CD4-positive, alpha-beta T cell treated with Interleukin-4 for 1 hour (primary cell): ENCODE measurements at regions not wholly inside any gene's neighbourhood (a gene's known extent, or its start where the extent isn't known, plus 50 kb on each side); places are given as distances from the start of the nearest gene placed in this dataset.
"Not testable (repeated sequence)": the region's sequence is repeated elsewhere in the genome, so short reads cannot be mapped to it uniquely, and the experiment has no call there.

ENCODE experiments used
- DNase-seq, 2 donors: peaks; one replicate each; pipeline ENCODE4 v3.0.0-alpha.2; 2020 to 2022

DNA sequence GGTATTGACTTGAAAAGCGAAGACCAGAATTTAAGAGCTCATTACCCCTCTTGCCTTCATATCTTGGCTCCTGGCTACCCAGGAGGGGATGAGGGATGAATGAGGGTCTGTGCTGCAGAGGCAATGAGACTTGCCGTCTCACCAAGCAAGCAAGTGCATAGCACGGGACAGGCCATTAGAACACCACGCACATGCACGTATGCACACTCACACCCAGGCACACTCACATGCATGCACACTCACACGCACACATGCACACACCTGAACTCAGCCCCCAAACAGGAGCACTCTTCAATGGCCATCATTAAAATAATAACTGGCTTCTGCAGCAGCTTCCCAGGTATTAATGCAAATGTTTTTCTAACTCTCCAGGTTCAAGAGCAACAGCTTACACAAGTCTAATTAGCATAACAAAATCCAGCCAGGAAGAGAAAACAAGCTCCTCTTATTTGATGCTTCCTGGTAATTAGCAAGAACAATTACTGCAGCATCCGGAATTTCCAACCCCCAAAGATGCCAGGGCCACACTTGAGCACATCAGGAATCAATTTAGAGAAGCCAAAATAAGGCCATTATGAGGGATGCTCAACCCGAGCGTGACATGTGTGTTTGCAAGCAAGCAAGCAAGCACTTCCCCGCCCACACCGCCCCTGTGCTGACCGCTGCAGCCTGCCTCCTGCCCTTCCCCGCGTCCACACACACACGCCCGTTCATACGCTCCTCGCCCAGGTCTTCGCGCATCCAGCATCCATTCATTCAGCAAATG is 171.6 kb upstream of the TNRC6C start:
- DNase-seq = no peak

DNA sequence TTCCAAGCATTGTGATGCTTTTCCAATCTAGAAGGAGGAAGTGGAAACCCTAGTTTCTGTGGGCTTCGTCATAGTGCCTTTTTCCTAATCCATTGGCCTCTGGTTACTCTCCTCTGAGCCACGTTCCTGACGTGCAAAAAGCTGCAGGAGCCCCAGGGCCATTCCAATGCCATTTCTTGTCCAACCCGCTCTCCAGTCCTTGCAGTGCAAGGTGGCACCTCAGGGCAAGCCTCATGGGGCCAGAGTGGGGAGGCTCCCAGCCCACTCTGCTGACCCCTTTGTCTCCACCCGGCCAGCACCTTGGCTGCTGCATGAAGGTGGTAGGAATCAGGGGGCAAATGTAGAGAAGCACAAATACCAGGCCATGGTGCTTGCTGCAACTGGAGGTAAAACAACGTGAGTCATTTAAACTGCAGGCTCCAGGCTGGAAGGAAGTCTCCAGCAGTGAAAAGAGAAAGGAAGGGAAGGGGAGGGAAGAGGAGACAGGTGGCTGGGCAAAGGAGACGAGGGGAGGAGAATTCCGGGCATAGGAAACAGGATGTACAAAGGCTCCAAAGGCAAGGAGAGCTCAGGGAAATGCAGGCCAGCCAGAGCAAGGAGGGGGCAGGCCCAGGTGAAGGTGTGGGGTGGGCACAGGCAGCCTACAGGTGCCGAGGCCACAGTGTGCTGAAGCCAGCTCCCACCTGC is 168.2 kb upstream of the TNRC6C start:
- DNase-seq = no peak

DNA sequence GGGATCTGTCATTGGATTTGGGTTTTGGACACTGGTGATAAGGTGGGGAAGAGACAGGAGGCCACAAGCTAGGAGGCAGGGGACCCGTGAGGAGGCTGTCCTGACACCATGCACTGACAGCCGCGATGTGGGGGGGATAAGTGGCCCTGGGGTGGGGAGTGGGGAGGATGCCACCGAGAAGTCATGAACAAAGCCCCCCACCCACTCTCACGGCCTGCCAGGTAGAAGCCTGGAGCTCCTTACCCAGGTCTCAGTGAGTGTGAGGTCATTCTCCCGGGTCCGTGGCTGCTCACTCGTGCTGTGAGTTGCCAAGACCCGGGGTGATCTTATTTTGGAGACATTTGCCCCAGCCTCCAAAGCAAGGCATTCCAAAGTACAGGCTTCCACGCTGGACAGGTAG is 165.9 kb upstream of the TNRC6C start:
- no peak for DNase-seq

DNA sequence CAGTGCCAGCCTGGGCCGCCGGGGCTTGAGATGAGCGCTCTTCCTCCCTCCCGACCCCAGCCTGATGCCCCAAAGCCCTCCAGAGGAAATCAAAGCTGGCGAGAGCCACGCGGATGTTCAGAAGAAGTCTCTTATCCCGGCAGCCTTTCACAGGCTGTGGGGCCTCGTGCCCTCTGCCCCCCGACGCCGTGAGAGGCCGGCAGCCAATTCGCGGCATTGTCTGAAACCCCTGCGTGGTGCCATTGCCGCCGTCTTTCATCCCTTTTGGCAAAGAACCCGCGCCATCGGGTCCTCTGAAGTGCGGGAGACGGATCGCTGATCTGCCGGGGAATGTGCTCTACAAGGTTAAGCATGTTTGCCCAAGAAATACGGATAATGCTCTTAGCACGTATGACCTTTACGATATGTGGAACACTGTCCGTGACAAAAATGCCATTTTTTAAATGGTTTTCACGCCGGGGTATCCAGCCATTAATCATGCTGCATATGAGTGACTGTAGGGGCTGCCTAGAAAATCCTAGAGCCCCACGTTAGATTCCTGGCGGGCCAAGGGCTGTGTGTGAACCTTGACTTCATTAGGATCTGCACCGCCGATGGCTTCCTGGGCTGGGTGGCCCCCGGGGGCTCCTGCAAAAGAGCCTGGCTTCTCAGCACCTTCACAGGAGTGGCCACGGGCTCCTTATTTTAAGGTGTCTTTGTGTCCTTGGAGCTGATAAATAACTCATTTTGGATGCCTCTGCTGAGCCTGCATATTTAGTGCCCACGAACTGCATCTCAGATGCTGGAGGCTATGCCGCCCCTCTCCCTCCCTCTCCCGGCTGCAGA is 165.1 kb upstream of the TNRC6C start:
- DNase-seq = no peak

DNA sequence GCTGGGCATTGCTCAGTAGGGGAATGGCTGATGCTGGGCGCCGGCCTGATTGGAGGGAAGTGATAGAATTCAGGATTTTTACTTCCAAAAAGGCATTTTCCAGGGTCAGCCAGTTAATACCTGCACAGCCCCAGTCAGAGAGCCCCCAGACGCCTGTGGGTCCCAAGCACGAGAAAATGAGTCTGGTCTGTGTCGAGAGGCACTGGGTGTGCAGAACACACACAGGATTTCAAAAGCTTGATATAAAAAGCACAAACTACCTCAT is 164.6 kb upstream of the TNRC6C start:
- DNase-seq = no peak

DNA sequence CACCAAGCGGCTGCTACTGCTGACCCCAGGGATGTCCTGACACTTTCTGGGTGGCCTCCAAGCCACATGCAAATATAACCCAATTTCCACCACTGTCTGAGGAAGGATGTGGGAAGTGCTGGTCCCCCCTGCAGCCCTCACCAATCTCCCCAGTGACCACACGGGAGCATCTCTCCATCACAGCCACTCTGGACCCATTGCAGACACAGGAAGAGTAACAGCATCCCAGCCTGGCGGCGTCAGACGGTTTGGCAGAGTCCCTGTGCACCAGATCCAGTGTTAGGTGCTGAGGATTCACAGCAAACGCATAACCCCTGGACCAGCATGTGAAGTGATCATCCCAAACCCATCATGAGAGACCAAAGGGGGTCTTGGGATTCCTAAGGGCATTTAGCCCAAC is 163.7 kb upstream of the TNRC6C start:
- DNase-seq = no peak

DNA sequence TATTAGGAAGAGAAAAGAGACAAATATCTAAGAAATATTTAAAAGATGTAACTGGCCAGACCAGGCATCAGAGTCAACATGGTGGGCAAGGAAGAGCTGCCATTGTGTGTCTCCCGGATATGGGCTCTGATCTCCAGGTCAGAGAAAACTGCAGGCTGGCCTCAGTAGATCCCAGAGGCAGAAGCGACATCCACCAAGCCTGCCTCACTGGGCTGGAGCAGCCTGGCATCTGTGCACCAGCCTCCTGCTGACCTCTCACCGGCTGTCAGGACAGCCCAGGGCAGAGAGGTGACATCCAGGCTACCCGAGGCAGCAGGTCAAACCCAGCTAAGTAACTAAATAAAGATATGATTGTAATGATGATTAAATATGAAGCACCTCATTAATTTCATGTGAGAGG is 162.8 kb upstream of the TNRC6C start:
- no peak for DNase-seq

DNA sequence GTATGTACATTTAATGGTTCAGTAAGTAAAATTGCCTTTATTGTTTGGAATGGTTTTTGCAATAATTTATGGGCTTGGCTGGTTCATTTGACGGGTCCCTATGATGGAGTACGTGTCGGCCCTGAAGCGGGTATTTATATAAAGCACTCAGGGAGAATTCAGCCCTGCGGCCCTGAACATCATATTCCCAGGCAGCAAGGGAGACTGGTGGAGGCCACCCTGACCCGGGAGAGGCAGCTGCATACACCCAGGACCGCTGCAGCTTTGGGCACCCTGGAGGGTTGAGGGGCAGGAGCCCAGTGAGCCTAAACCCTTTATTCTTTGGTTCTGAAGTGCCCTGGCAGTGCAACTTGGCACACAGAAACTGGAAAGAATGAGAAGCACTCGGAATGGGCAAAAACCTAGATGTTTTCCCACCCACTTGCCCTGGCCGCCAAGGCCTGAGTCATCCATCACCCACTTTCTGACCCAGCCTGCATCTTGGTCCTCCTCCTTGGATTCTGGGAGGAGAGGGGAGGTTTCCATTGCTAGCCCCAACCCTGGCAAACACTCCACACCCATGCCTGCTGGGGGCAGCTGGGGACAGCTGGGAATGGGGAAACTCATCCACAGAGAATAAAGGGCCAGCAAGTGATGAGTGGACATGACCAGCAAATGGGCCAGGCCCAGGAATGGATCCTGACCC is 162.2 kb upstream of the TNRC6C start:
- no peak for DNase-seq

DNA sequence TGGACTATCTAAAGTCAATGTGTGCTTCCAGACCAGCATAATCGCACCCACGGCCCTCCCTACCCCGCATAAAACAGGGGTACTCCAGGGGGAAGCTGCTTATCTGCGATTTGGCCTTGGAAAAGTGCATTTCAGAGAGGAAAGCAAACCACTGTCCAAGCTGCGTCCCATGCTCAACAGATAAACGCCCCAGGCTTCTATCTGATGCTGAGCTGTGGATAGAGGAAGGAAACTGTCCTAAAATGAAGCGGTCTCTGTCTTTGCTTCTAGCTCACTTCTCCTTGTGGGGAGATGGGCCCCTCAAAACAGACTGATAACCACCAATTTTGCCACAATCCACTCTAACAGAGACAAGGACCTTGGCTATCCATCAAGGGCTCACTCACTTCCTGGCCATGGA is 160.5 kb upstream of the TNRC6C start:
- no peak for DNase-seq

DNA sequence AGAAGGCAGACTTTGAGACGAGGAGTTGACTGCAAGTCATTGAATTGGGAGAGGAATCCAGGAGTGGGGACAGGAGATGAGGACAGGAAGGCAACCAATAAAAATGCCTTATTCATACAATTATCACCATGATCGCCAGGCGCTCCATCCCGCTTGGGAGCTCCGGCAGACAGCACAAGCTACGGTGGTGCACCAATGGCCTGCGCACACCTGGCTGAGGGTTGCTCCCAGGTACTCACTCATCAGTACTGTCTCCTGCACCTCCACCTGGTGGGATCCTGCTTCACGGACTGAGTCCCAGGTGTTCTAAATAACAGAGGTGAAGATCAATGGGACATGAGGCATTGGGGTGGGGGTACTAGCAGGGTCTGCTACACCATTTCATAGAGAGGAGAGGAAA is 160.0 kb upstream of the TNRC6C start:
- no peak for DNase-seq

DNA sequence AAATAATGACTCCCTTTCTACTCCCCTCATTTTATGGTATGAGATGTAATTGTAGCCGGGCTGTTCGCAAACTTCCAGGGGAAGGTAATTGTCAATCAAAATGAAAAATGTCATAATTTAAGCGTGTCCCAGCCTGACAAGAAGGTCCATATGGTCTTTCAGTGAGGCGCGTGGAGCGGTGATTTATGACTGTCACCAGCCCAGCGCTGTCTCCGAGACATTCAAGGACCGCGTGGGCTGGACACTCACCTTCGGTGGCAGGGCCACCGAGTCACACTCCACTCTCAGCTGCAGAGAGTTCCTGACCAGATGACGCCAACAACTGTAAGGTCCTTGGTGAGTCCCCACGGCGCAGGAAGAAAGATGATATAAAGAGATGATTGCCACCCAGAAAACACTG is 157.7 kb upstream of the TNRC6C start:
- no peak for DNase-seq

DNA sequence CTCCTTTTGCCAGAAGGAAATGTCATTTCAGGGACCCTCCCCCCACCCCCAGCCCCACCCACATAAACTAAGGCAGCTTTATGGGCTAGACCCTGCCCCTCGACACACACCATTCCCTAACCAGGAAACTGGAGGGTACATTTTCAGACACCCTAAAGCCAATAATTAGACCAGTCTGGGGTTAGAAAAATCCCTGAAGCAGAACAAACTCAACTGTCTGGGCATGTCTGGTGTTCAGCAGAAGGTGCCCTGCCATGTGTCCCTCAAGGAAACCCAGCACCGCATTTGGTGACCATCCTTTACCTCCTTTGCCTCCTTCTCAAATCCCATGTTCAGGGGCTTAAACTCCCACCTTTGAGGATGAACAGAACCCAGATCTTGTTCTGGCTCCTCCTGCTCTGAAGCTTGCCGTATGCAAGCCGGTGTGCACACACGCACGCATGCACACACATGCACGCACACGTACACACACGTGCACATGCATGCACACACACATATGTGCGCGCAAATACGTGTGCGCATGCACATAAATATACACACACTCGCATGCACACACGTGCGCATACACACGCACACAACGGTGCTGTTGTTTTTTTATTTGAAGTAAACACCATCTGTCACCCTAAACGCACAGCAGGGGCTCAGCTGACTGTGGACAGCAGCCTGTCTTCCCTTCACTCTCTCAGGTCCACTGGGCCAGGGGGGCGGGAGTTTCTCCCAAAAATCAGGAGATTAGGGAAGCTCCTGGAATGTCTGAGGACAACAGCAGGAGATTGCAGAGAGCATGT is 156.8 kb upstream of the TNRC6C start:
- no peak for DNase-seq

DNA sequence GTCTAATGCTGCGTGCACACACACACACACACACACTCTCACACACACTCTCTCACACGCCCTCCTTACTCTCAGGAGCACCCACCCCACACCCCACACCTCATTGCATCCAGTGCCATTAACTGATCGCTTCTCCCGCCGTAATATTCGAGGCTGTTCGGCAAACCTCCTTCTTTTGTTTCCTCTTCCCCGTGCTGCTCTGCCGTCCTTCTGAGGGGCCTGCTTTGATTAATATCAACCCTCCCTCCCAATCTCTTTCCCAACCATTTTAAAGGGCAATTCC is 156.2 kb upstream of the TNRC6C start:
- no peak for DNase-seq

DNA sequence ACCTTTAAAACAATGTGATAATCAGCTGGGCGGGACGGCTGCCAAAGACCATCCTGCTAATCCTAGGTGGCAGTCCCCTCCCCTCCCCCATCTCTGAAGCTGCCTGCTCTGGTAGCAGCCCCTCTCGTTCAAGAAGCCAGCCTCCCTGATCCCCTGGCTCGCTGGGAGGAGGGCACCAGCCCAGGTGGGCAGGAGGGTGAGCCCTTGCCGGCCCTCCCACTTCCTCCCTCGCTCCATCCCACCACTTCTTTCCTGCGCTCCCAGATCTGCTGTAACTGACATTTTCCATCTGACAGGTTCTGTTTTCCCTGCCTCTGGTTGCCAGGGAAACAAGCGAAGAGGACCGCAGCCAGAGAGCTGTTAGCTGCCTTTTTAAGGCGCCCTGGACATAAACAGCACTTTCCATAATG is 155.7 kb upstream of the TNRC6C start:
- no peak for DNase-seq

DNA sequence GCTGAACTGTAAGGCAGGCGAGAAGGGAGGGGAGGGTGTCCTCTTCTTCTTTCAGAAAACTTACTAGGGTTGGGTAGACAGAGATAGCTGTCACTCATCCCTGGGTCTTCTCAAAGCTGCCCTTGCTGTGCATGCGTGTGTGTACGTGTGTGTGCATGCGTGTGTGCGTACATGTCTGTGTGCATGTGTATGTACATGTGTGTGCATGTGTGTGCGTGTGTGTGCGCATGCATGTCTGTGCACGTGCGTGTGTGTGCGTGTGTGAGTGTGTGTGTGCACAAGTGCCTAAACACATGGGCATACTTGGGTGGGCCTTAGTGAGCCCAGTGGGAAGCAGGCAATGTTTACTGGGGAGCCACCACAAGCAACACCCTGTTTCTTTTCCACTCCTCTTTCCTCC is 154.8 kb upstream of the TNRC6C start:
- no peak for DNase-seq

DNA sequence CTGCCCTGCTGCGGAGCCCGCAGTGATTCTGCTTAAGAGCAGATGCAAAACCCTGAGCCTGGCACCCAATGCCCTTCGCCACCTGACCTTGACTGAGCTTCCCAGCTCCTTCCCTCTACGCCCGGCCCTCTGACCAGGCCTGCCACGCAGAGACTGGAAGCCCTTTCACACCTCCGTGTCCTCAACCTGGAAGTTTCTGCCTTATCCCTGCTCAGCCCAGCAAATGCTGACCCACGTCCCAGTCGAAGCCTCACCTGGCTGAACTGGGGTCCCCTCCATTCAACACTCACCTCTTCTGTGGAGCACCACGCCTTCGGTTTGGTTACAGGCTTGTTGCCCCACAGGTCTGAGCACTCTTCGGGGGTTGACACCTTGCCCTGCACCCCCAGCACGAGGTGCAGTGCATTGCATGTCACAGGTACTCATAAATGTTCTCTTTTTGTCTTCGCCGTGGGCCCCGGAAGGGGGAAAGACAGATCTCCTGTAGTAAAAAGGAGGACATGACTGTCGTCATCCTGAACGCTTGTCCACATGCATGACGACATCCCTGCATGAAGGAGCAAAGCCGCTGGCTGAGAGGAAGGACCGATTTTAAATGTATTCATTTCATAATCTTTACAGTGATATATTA is 153.6 kb upstream of the TNRC6C start:
- DNase-seq = no peak

DNA sequence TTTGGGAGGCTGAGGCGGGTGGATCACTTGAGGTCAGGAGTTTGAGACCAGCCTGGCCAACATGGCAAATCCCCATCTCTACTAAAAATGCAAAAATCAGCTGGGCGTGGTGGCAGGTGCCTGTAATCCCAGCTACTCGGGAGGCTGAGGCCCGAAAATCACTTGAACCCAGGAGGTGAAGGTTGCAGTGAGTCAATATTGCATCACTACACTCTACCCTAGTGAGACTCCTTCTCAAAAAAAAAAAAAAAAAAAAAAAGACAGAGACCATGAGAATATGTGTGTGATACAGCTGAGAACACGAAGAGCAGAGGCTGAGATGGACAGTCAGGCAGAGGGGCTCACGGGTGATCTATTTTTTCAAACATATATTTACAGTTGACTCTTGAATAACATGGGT is 152.5 kb upstream of the TNRC6C start:
- not testable (repeated sequence) for DNase-seq

DNA sequence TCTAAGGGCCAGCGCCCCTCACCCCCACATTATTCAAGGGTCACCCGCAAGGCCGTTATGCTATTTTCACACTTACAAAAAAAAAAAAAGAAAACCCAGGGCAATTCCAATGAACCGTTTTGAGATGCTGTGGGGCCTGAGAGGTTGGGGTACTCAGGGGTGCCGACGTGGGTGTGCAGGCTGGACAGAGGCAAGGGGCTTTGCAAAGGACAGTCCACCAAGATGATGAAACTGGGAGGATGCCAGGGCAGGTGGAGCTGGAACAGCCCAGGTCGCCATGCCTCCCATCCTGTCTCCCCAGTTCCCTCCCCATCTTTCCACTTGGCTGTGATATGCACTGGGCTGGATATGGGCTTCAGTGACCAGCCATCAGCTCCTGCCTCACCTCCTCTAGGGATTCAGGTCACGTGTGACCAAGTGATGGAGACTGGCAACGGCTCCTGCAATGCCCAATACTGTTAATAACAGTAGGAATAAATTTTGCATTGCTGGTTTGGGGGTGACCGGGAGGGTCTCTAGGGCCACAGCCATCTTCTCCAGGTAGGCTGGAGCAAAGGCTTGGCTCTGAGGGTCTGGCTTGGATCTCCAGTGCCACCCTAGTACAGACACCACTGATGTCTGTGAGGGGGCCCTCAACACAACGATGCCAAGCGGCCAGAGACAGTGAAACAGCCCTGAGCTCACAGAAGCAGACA is 151.3 kb upstream of the TNRC6C start:
- DNase-seq = no peak

DNA sequence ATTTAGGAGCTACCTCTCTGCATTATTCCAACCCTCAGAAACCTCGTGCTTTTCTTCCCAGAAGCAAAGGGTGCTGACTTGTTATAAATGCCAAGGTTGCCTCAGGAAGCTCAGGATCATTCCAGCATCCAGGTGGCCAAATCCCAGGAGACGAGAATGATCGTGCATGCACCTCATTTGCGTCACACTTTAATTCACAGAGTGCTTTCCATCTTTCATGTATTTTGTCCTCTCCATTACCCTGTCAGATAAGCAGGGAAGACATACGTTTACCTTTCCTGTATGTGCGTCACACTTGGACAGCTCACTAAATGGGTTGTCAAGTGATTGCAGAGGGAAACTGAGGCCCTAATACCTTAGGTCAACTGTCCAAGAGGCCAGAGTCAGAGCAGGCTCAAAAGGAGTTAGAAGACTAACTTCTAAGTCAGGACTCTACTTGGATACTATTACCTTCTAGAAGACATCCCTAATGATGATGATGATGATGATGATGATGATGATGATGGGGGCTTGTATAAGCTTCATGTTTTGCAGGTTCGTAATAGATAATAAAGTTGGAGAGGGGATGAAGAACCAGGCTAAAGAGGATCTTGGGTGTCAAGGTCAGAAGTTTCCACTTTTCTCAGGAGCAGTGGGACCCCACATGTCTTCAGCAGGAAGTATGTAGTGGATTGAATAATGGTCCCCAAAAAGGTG is 150.6 kb upstream of the TNRC6C start:
- DNase-seq = no peak

DNA sequence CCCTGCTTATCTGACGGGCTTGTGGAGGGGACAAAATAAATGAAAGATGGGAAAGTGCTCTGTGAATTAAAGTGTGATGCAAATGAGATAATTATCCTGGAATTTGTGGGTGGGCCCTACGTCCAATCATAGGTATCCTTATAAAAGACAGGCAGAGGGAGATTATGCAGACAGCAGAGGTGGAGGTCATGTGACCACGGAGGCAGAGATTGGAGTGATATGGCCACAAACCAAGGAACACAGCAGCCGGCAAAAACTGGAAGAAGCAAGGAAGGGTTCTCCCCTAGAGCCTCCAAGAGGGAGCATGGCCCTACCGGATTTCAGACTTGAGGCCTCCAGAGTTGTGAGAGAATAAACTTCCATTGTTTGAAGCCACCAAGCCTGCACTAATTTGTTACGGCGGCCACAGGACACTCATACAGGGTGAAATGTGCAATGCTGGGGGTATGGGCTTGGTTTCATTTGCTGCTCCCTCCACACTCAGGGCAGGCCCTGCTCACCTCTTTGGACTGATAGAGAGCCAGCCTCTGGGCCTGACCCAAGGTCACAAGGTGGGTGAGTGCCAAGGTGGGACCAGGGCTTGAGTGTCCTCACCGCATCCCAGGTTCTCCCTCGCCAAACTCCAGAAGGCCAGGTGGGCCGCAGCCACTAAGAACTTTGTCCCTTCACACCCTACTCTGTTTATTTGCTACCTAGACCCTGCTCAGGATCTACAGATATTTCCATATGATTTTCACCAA is 149.6 kb upstream of the TNRC6C start:
- DNase-seq = no peak

DNA sequence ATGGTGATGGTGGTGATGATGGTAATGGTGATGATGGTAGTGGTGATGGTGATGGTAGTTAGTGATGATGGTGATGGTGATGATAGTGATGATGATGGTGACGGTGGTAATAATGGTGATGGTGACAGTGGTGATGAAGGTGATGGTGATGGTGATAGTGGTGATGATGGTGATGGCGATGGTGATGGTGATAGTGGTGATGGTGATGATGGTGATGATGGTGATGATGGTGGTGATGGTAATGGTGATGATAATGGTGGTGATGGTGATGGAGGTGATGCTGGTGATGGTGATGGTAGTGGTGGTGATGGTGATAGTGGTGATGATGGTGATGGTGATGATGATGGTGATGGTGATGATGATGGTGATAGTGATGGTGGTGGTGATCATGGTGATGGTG is 148.7 kb upstream of the TNRC6C start:
- no peak for DNase-seq
